Trophoblast cell (in vitro differentiated cells and primary cell): ENCODE measurements at regions not wholly inside any gene's neighbourhood (a gene's known extent, or its start where the extent isn't known, plus 50 kb on each side); places are given as distances from the start of the nearest gene placed in this dataset.
A peak's percentile ranks its signal among the peaks of the same experiment; 100 is the strongest.

Experiments used
- DNase-seq, 2 donors: peaks; one replicate each; pipeline ENCODE4 v3.0.0-alpha.2; 2016
- H2AFZ ChIP-seq: 2 replicates; pipeline ENCODE4 v1.6.1; 2013; ENCODE audit warnings: low read length, moderate library complexity, mild to moderate bottlenecking; ENCODE audit not compliant: insufficient read depth, poor library complexity
- H2AK5ac ChIP-seq: 2 replicates; pipeline ENCODE4 v1.6.1; 2013; ENCODE audit warnings: mild to moderate bottlenecking, low read length
- H2BK120ac ChIP-seq: 2 replicates; pipeline ENCODE4 v1.6.1; 2013; ENCODE audit warnings: low read length, mild to moderate bottlenecking, moderate library complexity; ENCODE audit not compliant: insufficient read depth, poor library complexity
- H2BK12ac ChIP-seq: 2 replicates; pipeline ENCODE4 v1.6.1; 2013; ENCODE audit warnings: mild to moderate bottlenecking, low read length, moderate library complexity
- H2BK5ac ChIP-seq: 2 replicates; pipeline ENCODE4 v1.6.1; 2013; ENCODE audit warnings: low read length, low read depth, moderate library complexity, mild to moderate bottlenecking; ENCODE audit not compliant: poor library complexity
- H3K14ac ChIP-seq: 2 replicates; pipeline ENCODE4 v1.6.1; 2013; ENCODE audit warnings: mild to moderate bottlenecking, low read length
- H3K18ac ChIP-seq: 2 replicates; pipeline ENCODE4 v1.6.1; 2013; ENCODE audit warnings: mild to moderate bottlenecking, low read length
- H3K23ac ChIP-seq: 2 replicates; pipeline ENCODE4 v1.6.1; 2013; ENCODE audit warnings: low read length
- H3K27ac ChIP-seq: 2 replicates; pipeline ENCODE4 v1.5.1; 2013; ENCODE audit warnings: low read depth, mild to moderate bottlenecking, inconsistent platforms, low read length, moderate library complexity
- H3K27me3 ChIP-seq: 2 replicates; pipeline ENCODE4 v1.6.1; 2013; ENCODE audit warnings: inconsistent platforms, mild to moderate bottlenecking, low read length, moderate library complexity; ENCODE audit not compliant: insufficient read depth
- H3K36me3 ChIP-seq, 2 experiments: 1 replicate in 1 of 2; 2 replicates in 1 of 2; pipeline ENCODE4 v1.6.1; 2013; ENCODE audit warnings: low read length in 2 of 2, mild to moderate bottlenecking in 2 of 2, moderate library complexity in 1 of 2; ENCODE audit not compliant: insufficient read depth in 2 of 2, control insufficient read depth in 1 of 2
- H3K4ac ChIP-seq: 2 replicates; pipeline ENCODE4 v1.6.1; 2013; ENCODE audit warnings: low read depth, mild to moderate bottlenecking, low read length, moderate library complexity
- H3K4me1 ChIP-seq, 2 experiments: 1 replicate in 1 of 2; 2 replicates in 1 of 2; pipeline ENCODE4 v1.6.1; 2013; ENCODE audit warnings: low read length in 2 of 2, mild to moderate bottlenecking in 2 of 2, moderate library complexity in 1 of 2; ENCODE audit not compliant: insufficient read depth in 2 of 2, control insufficient read depth in 1 of 2
- H3K4me2 ChIP-seq: 2 replicates; pipeline ENCODE4 v1.6.1; 2013; ENCODE audit warnings: inconsistent platforms, mild to moderate bottlenecking, low read length, moderate library complexity
- H3K4me3 ChIP-seq: 2 replicates; pipeline ENCODE4 v1.5.1; 2013; ENCODE audit warnings: mild to moderate bottlenecking, low read depth, low read length, inconsistent platforms
- H3K79me1 ChIP-seq: one replicate; pipeline ENCODE4 v1.6.1; 2013; ENCODE audit warnings: low read length
- H3K79me2 ChIP-seq: 2 replicates; pipeline ENCODE4 v1.6.1; 2013; ENCODE audit warnings: low read length, mild to moderate bottlenecking; ENCODE audit not compliant: control insufficient read depth, insufficient read depth, poor library complexity
- H3K9ac ChIP-seq: 2 replicates; pipeline ENCODE4 v1.6.1; 2013; ENCODE audit warnings: mild to moderate bottlenecking, low read length
- H3K9me3 ChIP-seq: 2 replicates; pipeline ENCODE4 v1.6.1; 2013; ENCODE audit warnings: low read depth, mild to moderate bottlenecking, control low read depth, inconsistent platforms, low read length; ENCODE audit not compliant: insufficient read depth
- H4K12ac ChIP-seq: 2 replicates; pipeline ENCODE4 v1.6.1; 2013; ENCODE audit warnings: low read depth, mild to moderate bottlenecking, low read length, moderate library complexity
- H4K8ac ChIP-seq: 2 replicates; pipeline ENCODE4 v1.6.1; 2013; ENCODE audit warnings: low read depth, mild to moderate bottlenecking, low read length, moderate library complexity
- H4K91ac ChIP-seq: one replicate; pipeline ENCODE4 v1.6.1; 2013; ENCODE audit warnings: low read depth, mild to moderate bottlenecking, low read length, moderate library complexity
- WGBS: extraction: QIAGEN DNeasy Blood & Tissue Kit; methylation state at CpG from one replicate; pipeline ENCODE4 v1.1.7; 2013; ENCODE audit warnings: missing lambda C conversion rate; ENCODE audit not compliant: insufficient read length, insufficient coverage; ENCODE audit errors: extremely low coverage; 5-methylcytosine and 5-hydroxymethylcytosine counted together

DNA sequence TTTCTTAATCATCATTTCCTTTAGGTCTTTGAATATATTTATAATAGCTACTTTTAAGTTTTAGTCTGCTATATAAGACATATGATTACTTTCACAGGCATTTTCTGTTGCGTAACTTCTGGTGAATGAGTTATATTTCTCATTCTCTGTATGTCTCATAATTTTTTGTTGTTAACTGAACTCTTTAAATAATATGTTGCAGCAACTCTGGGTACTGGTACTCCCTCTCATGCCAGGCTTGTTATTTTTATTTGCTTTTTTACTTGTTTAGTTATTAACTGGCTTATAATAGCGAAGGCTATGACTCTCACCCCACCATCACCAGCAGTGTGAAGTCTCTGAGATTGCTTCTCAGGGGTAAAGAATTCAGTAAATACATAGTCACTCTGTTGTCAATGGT is 524.2 kb upstream of the CHORDC1 start:
- Histone ChIP-seq H3K14ac (no peak overlapping the region), H2BK120ac (no peak overlapping the region), H3K79me1 (no peaks in the 10 kb centered on the region), H3K27me3 (no peaks in the 10 kb centered on the region), H3K79me2 (no peaks in the 10 kb centered on the region), H4K12ac (no peak overlapping the region), H3K27ac (no peak overlapping the region), H3K9ac (no peak overlapping the region), H3K4me2 (no peak overlapping the region), H2AFZ (no peak overlapping the region), H2AK5ac (no peak overlapping the region), H3K18ac (no peak overlapping the region), H3K4me3 (no peak overlapping the region), H4K8ac (no peak overlapping the region), H3K4me1 (no peaks in the 10 kb centered on the region), H3K36me3 (no peaks in the 10 kb centered on the region), H4K91ac (no peak overlapping the region), H3K4ac (no peak overlapping the region), H2BK12ac (no peak overlapping the region), H3K23ac (no peak overlapping the region), H3K9me3 (peaks cover 5% of the 10 kb centered on the region), H2BK5ac (no peak overlapping the region)
- peak in 1 of 2 donors; percentile 52 for DNase-seq
- WGBS: no CpG with 5 or more reads among the region's 2 CpGs

- H2BK5ac ChIP-seq: no peak overlapping the region
Measured at GRCh38 chr11:90744169-90744568, 521.3 kb upstream of the CHORDC1 start.

DNA sequence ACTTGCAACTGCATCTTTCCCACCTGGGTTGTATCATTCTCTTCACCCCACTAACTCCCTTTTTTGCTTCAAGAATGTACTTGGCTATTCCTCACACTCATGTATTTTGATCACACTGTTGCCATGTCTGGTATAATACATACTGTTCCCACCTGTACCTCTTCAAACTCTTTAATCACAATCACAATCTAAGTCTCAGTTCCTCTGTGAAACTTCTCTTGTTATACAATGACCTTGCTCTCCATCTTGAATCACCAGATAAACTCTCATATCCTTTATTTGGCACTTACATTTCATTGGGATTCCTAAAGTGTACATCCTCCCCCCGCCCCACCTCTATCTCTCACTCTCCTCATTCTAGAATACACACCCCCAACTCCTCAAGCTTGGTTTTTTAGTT is 516.0 kb upstream of the CHORDC1 start:
- DNase-seq: no peak
- no peak overlapping the region for H3K23ac ChIP-seq
- no peak overlapping the region for H3K9ac ChIP-seq
- H4K12ac ChIP-seq: no peak overlapping the region
- H2AK5ac ChIP-seq: no peak overlapping the region
- H3K79me2 ChIP-seq: no peaks in the 10 kb centered on the region
- no CpG with 5 or more reads among the region's 1 CpG for WGBS
- H3K79me1 ChIP-seq: no peaks in the 10 kb centered on the region
- no peak overlapping the region for H4K8ac ChIP-seq
- no peak overlapping the region for H3K18ac ChIP-seq
- H4K91ac ChIP-seq: no peak overlapping the region
- H2BK120ac ChIP-seq: no peak overlapping the region
- no peak overlapping the region for H3K4me2 ChIP-seq
- H3K4me3 ChIP-seq: no peak overlapping the region
- H2AFZ ChIP-seq: no peak overlapping the region
- H3K4me1 ChIP-seq: no peaks in the 10 kb centered on the region
- H3K36me3 ChIP-seq: no peaks in the 10 kb centered on the region
- H3K9me3 ChIP-seq: no peaks in the 10 kb centered on the region
- no peak overlapping the region for H3K4ac ChIP-seq
- H3K27ac ChIP-seq: no peak overlapping the region
- H3K14ac ChIP-seq: no peak overlapping the region
- H3K27me3 ChIP-seq: no peaks in the 10 kb centered on the region
- no peak overlapping the region for H2BK12ac ChIP-seq
- no peak overlapping the region for H2BK5ac ChIP-seq

More at GRCh38 chr11:90744169-90744568, 521.3 kb upstream of the CHORDC1 start:
- DNase-seq: no peak
- no peak overlapping the region for H4K91ac ChIP-seq
- no peak overlapping the region for H3K4ac ChIP-seq
- no peak overlapping the region for H3K4me3 ChIP-seq
- no peaks in the 10 kb centered on the region for H3K27me3 ChIP-seq
- H4K12ac ChIP-seq: no peak overlapping the region
- no peak overlapping the region for H3K18ac ChIP-seq
- no peak overlapping the region for H2BK12ac ChIP-seq
- no peak overlapping the region for H2AFZ ChIP-seq
- H3K9me3 ChIP-seq: peaks cover 5% of the 10 kb centered on the region
- no peak overlapping the region for H2AK5ac ChIP-seq
- H3K14ac ChIP-seq: no peak overlapping the region
- no peak overlapping the region for H3K4me2 ChIP-seq
- H4K8ac ChIP-seq: no peak overlapping the region
- no peak overlapping the region for H2BK120ac ChIP-seq
- no CpG with 5 or more reads among the region's 1 CpG for WGBS
- no peak overlapping the region for H3K27ac ChIP-seq
- no peaks in the 10 kb centered on the region for H3K79me2 ChIP-seq
- no peaks in the 10 kb centered on the region for H3K4me1 ChIP-seq
- no peak overlapping the region for H3K23ac ChIP-seq
- no peaks in the 10 kb centered on the region for H3K36me3 ChIP-seq
- no peaks in the 10 kb centered on the region for H3K79me1 ChIP-seq
- H3K9ac ChIP-seq: no peak overlapping the region

- no peak overlapping the region for H3K18ac ChIP-seq
- H3K79me1 ChIP-seq: no peaks in the 10 kb centered on the region
- no peak overlapping the region for H2AFZ ChIP-seq
- H3K79me2 ChIP-seq: no peaks in the 10 kb centered on the region
- H3K4me1 ChIP-seq: no peaks in the 10 kb centered on the region
- DNase-seq: no peak
- no peaks in the 10 kb centered on the region for H3K36me3 ChIP-seq
- H2AK5ac ChIP-seq: no peak overlapping the region
- H2BK5ac ChIP-seq: no peak overlapping the region
- no peak overlapping the region for H2BK120ac ChIP-seq
- H3K9ac ChIP-seq: no peak overlapping the region
- no peak overlapping the region for H3K23ac ChIP-seq
- no peaks in the 10 kb centered on the region for H3K9me3 ChIP-seq
- WGBS: no CpG with 5 or more reads among the region's 1 CpG
- H3K4me2 ChIP-seq: no peak overlapping the region
- H3K14ac ChIP-seq: no peak overlapping the region
- no peak overlapping the region for H4K8ac ChIP-seq
- no peak overlapping the region for H3K4me3 ChIP-seq
- no peak overlapping the region for H4K91ac ChIP-seq
- H3K4ac ChIP-seq: no peak overlapping the region
- H2BK12ac ChIP-seq: no peak overlapping the region
- H4K12ac ChIP-seq: no peak overlapping the region
- H3K27me3 ChIP-seq: no peaks in the 10 kb centered on the region
- no peak overlapping the region for H3K27ac ChIP-seq
Measured at GRCh38 chr11:90737444-90738050, 514.7 kb upstream of the CHORDC1 start.
